Activated T-cell treated with anti-CD3 and anti-CD28 coated beads, Interleukin-2, amount 50 U/mL, for 24 hours (primary cell): ENCODE measurements at regions not wholly inside any gene's neighbourhood (a gene's known extent, or its start where the extent isn't known, plus 50 kb on each side); places are given as distances from the start of the nearest gene placed in this dataset.

ENCODE experiments used
- DNase-seq: peaks from one replicate; pipeline ENCODE4 v3.0.0-alpha.2; 2020
- H3K27ac Mint-ChIP-seq: 2 replicates; pipeline ENCODE4 v1.8.0; 2020; ENCODE audit warnings: mild to moderate bottlenecking, mixed read lengths
- H3K27me3 Mint-ChIP-seq: 2 replicates; pipeline ENCODE4 v1.8.0; 2020; ENCODE audit warnings: mixed read lengths
- H3K36me3 Mint-ChIP-seq: 2 replicates; pipeline ENCODE4 v1.8.0; 2020; ENCODE audit warnings: low read depth, mixed read lengths
- H3K4me1 Mint-ChIP-seq: 2 replicates; pipeline ENCODE4 v1.8.0; 2020; ENCODE audit warnings: low read depth, mixed read lengths
- H3K4me3 Mint-ChIP-seq: 2 replicates; pipeline ENCODE4 v1.8.0; 2020; ENCODE audit warnings: mild to moderate bottlenecking, moderate library complexity, mixed read lengths
- H3K9me3 Mint-ChIP-seq: 2 replicates; pipeline ENCODE4 v1.8.0; 2020; ENCODE audit warnings: mixed read lengths

DNA sequence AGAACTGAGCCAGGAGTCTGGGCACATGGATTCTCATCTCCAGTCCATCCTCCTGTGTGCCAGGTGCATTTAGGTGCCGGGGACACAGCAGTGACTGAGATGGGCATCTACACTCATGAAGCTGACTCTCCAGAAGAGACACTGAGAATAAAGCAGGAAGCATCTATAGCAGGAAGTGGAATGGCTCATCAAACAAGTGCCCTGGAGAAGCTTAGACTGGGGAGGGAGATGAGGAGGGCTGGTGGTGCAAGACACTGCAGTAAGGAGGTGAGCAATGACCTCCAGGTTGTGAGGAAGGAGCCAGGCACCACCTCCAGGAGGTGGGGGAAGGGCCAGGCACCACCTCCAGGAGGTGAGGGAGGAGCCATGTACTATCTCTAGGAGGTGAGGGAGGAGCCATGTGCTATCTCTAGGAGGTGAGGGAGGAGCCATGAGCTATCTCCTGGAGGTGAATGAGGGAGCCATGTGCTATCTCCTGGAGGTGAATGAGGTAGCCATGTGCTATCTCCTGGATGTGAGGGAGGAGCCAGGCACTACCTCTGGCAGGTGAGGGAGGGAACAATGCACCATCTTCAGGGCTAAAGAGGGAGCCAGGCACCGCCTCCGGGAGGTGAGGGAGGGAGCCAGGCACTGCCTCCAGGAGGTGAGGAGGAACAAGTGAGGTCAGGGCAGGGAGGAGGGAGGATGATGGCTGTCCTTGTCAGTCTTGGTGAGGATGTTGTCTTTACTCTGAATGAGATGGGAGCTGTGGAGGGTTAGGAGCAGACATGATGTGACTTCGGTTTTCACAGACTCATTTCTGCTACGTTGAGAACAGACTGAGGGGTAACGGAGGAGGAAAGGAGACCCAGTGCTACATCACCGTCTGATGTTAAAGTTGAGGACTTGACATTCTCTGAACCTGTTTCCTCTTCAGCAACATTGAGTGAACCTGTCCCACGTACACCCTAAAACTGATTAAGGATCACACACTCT is 961.9 kb upstream of the TMEM132C start:
- Mint-ChIP-seq H3K4me1 (no peaks in the 10 kb centered on the region), H3K4me3 (no peak overlapping the region), H3K27me3 (peaks cover 14% of the 10 kb centered on the region), H3K36me3 (no peaks in the 10 kb centered on the region), H3K27ac (no peak overlapping the region), H3K9me3 (no peaks in the 10 kb centered on the region)
- no peak for DNase-seq

DNA sequence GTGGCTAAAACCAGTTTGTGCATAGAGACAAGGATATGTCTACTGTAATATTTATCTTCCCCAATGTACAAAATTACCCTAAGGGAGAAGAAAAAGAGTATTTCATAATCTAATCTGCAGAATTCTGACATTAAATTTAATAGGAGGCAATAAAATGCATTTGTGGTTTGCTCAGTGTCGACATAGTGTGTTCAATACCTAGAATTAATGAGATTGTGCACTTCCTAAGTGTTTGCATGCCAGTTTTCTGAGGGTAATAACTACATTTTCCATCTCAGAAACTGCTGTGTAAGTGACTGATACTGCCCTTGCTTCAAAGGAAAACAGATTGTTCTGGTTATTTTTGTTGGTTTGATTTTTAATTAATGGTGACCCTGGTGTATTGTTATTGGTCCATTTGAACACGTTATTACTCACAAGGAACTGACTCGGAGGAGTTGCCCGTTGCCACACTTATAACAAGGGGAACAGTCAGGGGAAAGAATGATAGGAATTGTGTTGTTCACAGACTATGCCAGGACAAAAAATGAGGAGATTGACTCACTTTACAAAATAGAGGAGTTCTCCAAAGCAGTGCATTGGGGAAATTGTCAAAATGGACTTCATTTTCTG is 960.3 kb upstream of the TMEM132C start:
- Mint-ChIP-seq H3K9me3 (no peaks in the 10 kb centered on the region), H3K27me3 (peaks cover 16% of the 10 kb centered on the region), H3K4me1 (peaks cover 1% of the 10 kb centered on the region), H3K4me3 (no peak overlapping the region), H3K27ac (no peak overlapping the region), H3K36me3 (no peaks in the 10 kb centered on the region)
- no peak for DNase-seq

DNA sequence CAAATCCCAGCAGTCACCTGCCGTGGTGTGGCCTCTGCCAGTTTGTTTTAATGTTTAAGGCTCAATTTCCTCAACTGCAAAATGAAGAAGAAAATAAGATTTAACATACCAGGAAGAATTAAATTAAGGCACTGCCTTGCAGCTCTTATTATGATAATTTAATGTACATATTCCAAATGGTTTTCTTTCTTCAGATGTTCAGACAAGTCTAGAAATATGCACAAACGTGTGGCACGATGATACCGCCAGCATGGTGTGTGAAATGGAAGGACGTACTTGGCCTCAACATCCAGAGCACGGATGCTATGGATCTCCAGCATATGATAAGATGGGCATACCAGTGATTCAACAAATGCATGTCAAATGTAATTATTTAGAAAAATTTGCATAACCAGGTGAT is 959.4 kb upstream of the TMEM132C start:
- Mint-ChIP-seq H3K4me3 (no peak overlapping the region), H3K4me1 (peaks cover 1% of the 10 kb centered on the region), H3K27me3 (peaks cover 16% of the 10 kb centered on the region), H3K27ac (no peak overlapping the region), H3K9me3 (no peaks in the 10 kb centered on the region), H3K36me3 (no peaks in the 10 kb centered on the region)
- no peak for DNase-seq

DNA sequence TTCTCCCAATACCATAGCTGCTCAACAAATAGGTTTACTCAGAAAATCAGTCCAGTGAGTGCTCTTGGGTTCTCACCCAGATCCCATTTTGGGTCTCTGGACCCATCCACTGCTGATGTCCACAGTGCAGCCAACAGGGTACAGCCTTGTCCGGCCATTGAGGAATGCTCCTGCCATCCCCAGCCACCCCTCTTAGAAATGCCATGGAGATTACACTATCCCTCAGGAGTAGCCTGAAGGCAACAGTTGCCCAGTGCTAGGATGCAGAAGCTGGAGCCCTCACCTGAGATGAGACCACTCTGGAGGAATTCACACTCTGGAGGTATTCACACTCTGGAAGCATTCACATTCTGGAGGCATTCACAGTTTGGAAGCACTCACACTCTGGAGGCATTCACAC is 958.8 kb upstream of the TMEM132C start:
- Mint-ChIP-seq H3K27ac (no peak overlapping the region), H3K9me3 (no peaks in the 10 kb centered on the region), H3K4me3 (no peak overlapping the region), H3K27me3 (peaks cover 16% of the 10 kb centered on the region), H3K36me3 (no peaks in the 10 kb centered on the region), H3K4me1 (peaks cover 1% of the 10 kb centered on the region)
- no peak for DNase-seq

DNA sequence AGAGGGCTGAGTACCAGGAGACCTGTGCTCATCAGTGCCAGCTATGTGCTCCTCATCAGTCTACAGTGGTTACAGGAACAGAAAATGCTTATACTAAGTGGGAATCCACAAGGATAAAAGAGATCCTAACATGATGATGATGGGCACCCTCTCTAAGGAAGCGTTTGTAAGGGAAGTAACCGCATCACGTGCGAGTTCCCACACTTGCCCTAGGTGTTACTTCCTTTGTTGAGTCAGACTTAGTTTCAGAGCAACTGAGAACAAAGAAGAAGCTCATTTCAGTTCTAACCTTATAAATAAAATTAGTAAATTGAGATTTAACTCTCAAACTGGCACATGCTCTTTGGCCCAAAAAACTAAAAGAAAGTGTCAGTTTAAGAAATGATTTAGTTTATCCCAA is 956.4 kb upstream of the TMEM132C start:
- DNase-seq: no peak
- peaks cover 16% of the 10 kb centered on the region for H3K27me3 Mint-ChIP-seq
- H3K9me3 Mint-ChIP-seq: no peaks in the 10 kb centered on the region
- no peak overlapping the region for H3K27ac Mint-ChIP-seq
- no peaks in the 10 kb centered on the region for H3K36me3 Mint-ChIP-seq
- H3K4me1 Mint-ChIP-seq: peaks cover 1% of the 10 kb centered on the region
- H3K4me3 Mint-ChIP-seq: no peak overlapping the region

DNA sequence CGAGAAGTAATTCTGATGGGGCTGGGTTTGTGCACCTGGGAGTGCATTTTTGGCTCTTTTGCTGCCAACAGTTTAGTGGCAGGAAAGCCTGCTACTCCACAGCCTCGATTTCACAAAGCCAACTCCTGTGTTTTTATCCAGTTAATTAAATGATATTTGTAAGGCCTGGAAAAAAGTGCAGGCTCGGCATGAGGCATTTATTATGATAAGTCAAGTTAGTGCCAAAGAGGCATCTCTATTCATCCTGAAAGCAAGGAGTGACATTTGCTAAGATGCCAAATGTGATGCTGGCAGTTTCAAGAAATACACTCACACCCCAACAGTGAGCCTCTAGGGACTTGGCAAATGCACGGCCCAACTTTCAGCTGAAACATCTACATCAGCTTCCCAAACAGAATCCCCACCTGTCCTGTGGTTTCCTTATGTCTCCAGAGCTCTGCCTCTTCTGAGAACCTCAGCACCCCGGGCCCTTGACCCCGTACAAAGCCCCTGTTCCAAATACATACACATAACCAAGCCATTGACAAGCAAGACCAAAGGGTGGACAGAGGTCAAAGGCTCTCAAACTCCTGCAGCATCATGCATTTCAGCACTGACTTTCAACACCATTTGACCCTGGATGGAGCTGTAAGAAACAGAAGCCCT is 955.1 kb upstream of the TMEM132C start:
- H3K36me3 Mint-ChIP-seq: no peaks in the 10 kb centered on the region
- H3K4me3 Mint-ChIP-seq: no peak overlapping the region
- no peak for DNase-seq
- peaks cover 14% of the 10 kb centered on the region for H3K27me3 Mint-ChIP-seq
- H3K4me1 Mint-ChIP-seq: peaks cover 1% of the 10 kb centered on the region
- H3K27ac Mint-ChIP-seq: no peak overlapping the region
- H3K9me3 Mint-ChIP-seq: no peaks in the 10 kb centered on the region

DNA sequence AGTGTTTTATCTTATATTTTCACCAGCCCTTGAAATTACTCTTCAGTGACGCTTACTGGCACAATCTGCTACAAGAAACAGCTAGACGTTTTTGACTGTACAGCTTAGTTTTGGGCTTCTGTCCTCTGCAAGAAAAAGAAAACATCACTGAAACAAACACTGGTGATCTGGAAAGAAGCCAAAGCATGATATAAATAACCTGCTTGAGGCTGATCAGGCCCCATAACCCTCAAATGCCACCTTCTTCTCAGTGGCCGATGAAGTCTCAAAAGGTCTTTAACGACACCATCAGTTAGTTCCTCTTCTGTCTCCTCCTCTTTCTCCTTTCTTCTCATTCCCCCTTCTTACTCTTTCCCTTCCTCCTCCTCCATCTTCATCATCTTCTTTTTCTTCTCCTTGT is 942.3 kb upstream of the TMEM132C start:
- no peaks in the 10 kb centered on the region for H3K36me3 Mint-ChIP-seq
- no peaks in the 10 kb centered on the region for H3K4me1 Mint-ChIP-seq
- no peak for DNase-seq
- H3K27me3 Mint-ChIP-seq: no peaks in the 10 kb centered on the region
- no peaks in the 10 kb centered on the region for H3K9me3 Mint-ChIP-seq
- H3K4me3 Mint-ChIP-seq: no peak overlapping the region
- no peak overlapping the region for H3K27ac Mint-ChIP-seq

DNA sequence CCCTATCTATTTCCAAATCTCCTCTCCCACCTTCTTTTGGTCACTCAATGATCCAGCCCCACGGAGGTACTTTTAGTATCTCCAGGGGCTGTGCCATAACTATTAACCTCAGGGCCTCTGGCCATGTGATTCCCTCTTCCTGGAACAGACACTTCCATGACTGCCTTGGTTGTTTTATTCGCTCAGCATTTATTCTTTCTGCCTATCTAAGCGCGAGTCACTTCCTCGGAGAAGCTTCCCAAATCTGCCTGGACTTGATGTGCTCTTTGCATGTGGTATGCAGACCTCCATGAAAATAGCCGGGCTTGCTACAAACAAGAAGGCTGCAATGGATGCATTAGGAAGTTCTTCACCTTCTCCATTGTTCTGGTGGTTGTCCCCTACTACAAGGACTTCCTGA is 939.0 kb upstream of the TMEM132C start:
- H3K4me1 Mint-ChIP-seq: no peaks in the 10 kb centered on the region
- no peak overlapping the region for H3K4me3 Mint-ChIP-seq
- H3K27ac Mint-ChIP-seq: no peak overlapping the region
- no peaks in the 10 kb centered on the region for H3K9me3 Mint-ChIP-seq
- no peaks in the 10 kb centered on the region for H3K27me3 Mint-ChIP-seq
- DNase-seq: no peak
- H3K36me3 Mint-ChIP-seq: no peaks in the 10 kb centered on the region

DNA sequence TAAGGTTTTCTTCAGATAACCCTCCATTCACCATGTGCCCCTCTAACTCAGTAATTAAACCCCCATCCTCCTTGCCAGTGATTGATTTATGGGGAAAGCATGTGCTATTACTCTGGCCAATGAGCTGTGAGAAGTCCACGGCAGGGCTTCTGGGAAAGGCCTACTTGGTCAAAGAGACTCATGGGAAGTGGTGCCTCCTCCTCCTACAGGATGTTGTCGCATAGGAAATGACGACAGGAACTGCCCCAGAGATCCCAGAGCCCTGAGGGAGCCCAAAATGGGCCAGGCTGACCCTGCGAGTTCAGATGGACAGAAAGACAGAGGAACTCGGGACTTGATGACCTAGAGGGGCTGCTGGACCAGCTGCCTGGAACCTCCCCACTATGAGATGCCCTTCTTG is 938.1 kb upstream of the TMEM132C start:
- H3K4me3 Mint-ChIP-seq: no peak overlapping the region
- no peaks in the 10 kb centered on the region for H3K4me1 Mint-ChIP-seq
- no peak for DNase-seq
- no peaks in the 10 kb centered on the region for H3K36me3 Mint-ChIP-seq
- H3K27me3 Mint-ChIP-seq: no peaks in the 10 kb centered on the region
- no peak overlapping the region for H3K27ac Mint-ChIP-seq
- H3K9me3 Mint-ChIP-seq: no peaks in the 10 kb centered on the region

DNA sequence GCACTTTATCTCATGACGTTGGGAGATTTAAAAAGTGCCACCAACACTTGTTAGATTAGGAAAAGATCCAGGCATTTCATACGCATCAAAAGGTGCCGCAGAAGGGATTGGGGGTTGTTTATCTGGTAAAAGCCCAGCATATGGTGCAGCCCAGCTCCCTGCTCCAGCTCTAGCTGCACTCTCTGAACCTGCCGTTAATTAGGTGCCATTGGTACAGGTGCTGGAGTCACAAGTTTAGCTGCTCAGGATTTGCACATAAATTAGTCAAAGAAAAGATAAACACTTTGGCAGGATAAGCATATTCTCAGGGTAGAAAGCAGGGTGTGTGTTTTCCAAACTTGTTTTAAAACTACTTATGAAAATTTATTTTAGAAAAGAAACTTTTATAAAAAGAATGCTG is 932.6 kb upstream of the TMEM132C start:
- no peak overlapping the region for H3K27ac Mint-ChIP-seq
- no peaks in the 10 kb centered on the region for H3K9me3 Mint-ChIP-seq
- no peaks in the 10 kb centered on the region for H3K36me3 Mint-ChIP-seq
- H3K4me1 Mint-ChIP-seq: no peaks in the 10 kb centered on the region
- DNase-seq: no peak
- peaks cover 2% of the 10 kb centered on the region for H3K27me3 Mint-ChIP-seq
- no peak overlapping the region for H3K4me3 Mint-ChIP-seq

DNA sequence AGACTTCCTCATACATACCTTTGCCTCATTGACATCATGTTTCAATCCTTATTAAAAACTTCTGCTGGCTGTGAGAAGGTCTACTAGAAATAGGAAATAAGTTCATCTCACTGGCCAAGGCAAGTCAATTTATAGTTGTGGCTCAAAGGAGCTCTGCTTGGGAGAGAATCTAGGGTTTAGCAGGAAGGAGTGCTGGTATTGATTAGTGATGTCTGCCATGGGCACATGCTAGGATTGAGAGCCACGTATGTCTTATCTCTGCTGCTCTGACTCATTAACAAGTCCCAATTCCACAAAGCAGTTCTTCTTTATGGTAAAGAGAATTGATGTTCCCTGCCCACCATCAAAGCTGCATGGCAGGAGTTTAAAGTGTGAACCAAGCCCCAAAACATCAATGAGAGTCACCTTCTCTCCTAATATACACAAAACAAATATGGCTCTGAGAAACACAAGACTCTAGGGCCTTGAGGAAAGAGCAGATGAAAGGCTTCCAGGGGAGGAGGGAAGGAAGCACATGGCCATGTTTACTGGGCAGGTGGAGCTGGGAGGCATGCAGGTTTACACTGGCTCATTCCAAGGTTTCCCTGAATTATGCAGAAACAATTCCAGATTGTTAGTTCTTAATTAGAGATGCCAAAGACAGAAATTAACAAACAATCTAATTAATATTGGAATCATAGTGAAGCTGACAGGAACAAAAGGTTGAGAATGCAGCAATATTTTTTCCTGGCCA is 931.9 kb upstream of the TMEM132C start:
- H3K27ac Mint-ChIP-seq: no peak overlapping the region
- DNase-seq: no peak
- H3K4me1 Mint-ChIP-seq: no peaks in the 10 kb centered on the region
- H3K36me3 Mint-ChIP-seq: no peaks in the 10 kb centered on the region
- H3K9me3 Mint-ChIP-seq: no peaks in the 10 kb centered on the region
- no peak overlapping the region for H3K4me3 Mint-ChIP-seq
- H3K27me3 Mint-ChIP-seq: peaks cover 2% of the 10 kb centered on the region

DNA sequence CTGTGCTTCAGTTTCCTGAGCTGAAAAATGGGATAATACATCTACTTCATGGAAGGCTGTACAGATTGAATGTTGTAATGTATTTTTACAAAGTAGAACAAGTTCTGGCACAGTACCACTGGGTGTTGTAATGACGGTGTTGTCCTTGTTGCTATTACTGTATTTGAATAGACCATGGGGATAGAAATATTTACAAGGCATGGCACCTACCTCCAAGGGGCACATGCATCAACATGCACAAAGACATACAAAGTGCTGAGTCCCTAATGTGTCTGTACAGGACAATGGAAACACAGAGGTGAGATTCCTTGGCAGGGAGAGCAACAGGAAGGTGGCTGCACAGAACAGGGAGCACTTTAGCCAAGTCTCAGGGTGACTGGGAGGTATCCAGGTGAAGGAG is 930.6 kb upstream of the TMEM132C start:
- H3K27me3 Mint-ChIP-seq: peaks cover 2% of the 10 kb centered on the region
- H3K4me1 Mint-ChIP-seq: no peaks in the 10 kb centered on the region
- no peaks in the 10 kb centered on the region for H3K36me3 Mint-ChIP-seq
- H3K4me3 Mint-ChIP-seq: no peak overlapping the region
- DNase-seq: no peak
- no peak overlapping the region for H3K27ac Mint-ChIP-seq
- H3K9me3 Mint-ChIP-seq: no peaks in the 10 kb centered on the region

DNA sequence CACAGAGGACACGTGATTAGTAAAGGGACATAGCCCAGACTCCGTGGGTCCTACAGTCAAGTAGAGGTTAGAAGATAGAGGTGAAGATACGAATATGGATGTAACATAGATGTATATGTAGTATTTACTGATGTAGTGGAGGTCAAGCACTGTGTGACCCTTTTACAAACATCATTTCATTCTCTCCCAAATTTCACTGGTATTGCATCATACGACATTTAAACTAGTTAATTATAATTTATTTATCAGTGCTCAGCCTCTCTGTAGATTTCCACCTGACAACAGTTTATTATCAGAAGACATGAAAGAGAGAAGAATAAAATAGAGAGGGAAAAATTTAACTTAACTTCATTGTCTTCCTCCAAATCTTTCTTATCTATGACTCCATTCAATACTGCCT is 927.9 kb upstream of the TMEM132C start:
- DNase-seq: no peak
- Mint-ChIP-seq H3K27ac (no peak overlapping the region), H3K4me3 (no peak overlapping the region), H3K27me3 (peaks cover 2% of the 10 kb centered on the region), H3K4me1 (no peaks in the 10 kb centered on the region), H3K36me3 (no peaks in the 10 kb centered on the region), H3K9me3 (no peaks in the 10 kb centered on the region)

DNA sequence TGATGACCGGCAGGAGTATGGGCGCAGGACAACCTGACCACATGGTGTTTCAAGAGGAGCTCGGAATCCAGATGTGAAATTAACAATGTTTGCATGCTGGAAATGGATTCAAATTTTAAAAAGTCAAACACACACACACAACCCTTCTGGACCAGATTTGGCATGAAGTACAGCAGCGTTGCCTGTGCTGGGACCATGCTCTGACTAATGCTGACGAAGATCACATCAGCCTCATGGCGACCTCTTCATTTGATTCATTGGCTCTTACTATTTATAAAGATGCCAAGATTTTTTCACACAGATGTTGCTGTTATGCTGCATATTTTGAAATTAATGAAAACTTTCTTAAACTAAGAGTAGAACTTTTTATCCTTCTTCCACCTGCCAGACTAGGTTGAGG is 926.6 kb upstream of the TMEM132C start:
- no peak for DNase-seq
- Mint-ChIP-seq H3K4me3 (no peak overlapping the region), H3K27ac (no peak overlapping the region), H3K27me3 (peaks cover 2% of the 10 kb centered on the region), H3K4me1 (no peaks in the 10 kb centered on the region), H3K9me3 (no peaks in the 10 kb centered on the region), H3K36me3 (no peaks in the 10 kb centered on the region)
